ENCODE measurements at regions not wholly inside any gene's neighbourhood (a gene's known extent, or its start where the extent isn't known, plus 50 kb on each side); places are given as distances from the start of the nearest gene placed in this dataset.

GRCh38 chr20:11056414-11056813 lies 382.6 kb upstream of the JAG1 start:
- Histone ChIP-seq H2BK20ac (ENCODE audit: low read depth, low read length) (no peak overlapping the region), H2BK120ac (ENCODE audit: low read depth, low read length) (no peak overlapping the region), H2AFZ (replicated peaks; ENCODE audit: low read length, poor library complexity) (no peak overlapping the region), H3K23ac (ENCODE audit: low read depth, low read length) (no peak overlapping the region), H3K4me2 (ENCODE audit: low read depth, low read length) (no peak overlapping the region), H3K14ac (replicated peaks; ENCODE audit: low read depth, low read length) (no peak overlapping the region), H3K4ac (ENCODE audit: low read depth, low read length) (no peak overlapping the region), H4K5ac (ENCODE audit: low read depth, low read length) (no peak overlapping the region), H4K8ac (ENCODE audit: low read depth in 2 of 2, low read length in 2 of 2) (no peak overlapping the region), H3K9me3 (ENCODE audit: control insufficient read depth, insufficient read depth, low read length) (no peaks in the 10 kb centered on the region), H2AK5ac (ENCODE audit: low read depth, low read length) (no peak overlapping the region), H2AK9ac (replicated peaks; ENCODE audit: low read depth, low read length, poor library complexity) (no peak overlapping the region), H4K91ac (ENCODE audit: insufficient read depth, low read depth, low read length) (no peak overlapping the region), H3K18ac (ENCODE audit: low read depth, low read length) (no peak overlapping the region), H2BK5ac (ENCODE audit: low read depth, low read length, poor library complexity, severe bottlenecking) (no peak overlapping the region), H3K9ac (ENCODE audit: low read depth, low read length) (no peak overlapping the region), H3K56ac (ENCODE audit: extremely low read depth, insufficient read depth, low read length) (no peak overlapping the region), H3K36me3 (ENCODE audit: control insufficient read depth, insufficient read depth, low read length) (no peaks in the 10 kb centered on the region), H3K4me1 (ENCODE audit: control insufficient read depth, insufficient read depth, low read length) (no peaks in the 10 kb centered on the region), H3K4me3 (ENCODE audit: insufficient read depth, low read depth, low read length) (no peak overlapping the region), H3K27ac (ENCODE audit: insufficient read depth, low read length) (no peak overlapping the region), H4K20me1 (ENCODE audit: insufficient read depth, low read length) (no peaks in the 10 kb centered on the region), H2BK15ac (ENCODE audit: low read depth, low read length) (no peak overlapping the region), H3K27me3 (ENCODE audit: control insufficient read depth, insufficient read depth, low read length) (no peaks in the 10 kb centered on the region), H3K9me1 (ENCODE audit: insufficient read depth, low read length) (no peaks in the 10 kb centered on the region), H3K79me1 (ENCODE audit: low read depth in 1 of 2, low read length in 2 of 2) (no peaks in the 10 kb centered on the region)
- CTCF ChIA-PET = no interaction called here
- no peak for DNase-seq
- ATAC-seq (ENCODE audit: low read depth) = no peak
- intact Hi-C loops (cut with micrococcal nuclease) = no loop called here
- dilution Hi-C loops (cut with HindIII; ENCODE audit: low sequenced_read_pairs, unreplicated experiment) = no loop called here
- no CpG with 5 or more reads among the region's 5 CpGs for WGBS, 2 experiments (ENCODE audit: extremely low coverage in 2 of 2, insufficient read length in 1 of 2)
- BruUV-seq (replicated peaks) = no TSS peak
- in situ Hi-C loops (cut with MboI; ENCODE audit: low sequenced_read_pairs) = no loop called here
- POLR2A ChIA-PET (ENCODE audit: unreplicated experiment) = no interaction called here
- TF ChIP-seq NFE2L2 (IDR thresholded peaks at IDR 0.05; ENCODE audit: low read depth, low read length) (no peak), POLR2A (IDR thresholded peaks at IDR 0.05; ENCODE audit: low read depth, low read length) (no peak), RAD21 (IDR thresholded peaks at IDR 0.05; ENCODE audit: low read length) (no peak), MXI1 (IDR thresholded peaks at IDR 0.05; ENCODE audit: borderline replicate concordance, low read depth, low read length) (no peak), MAZ (IDR thresholded peaks at IDR 0.05; ENCODE audit: borderline replicate concordance, low read depth, low read length) (no peak), FOS (IDR thresholded peaks at IDR 0.05; ENCODE audit: low read depth, low read length) (no peak), CHD1 (IDR thresholded peaks at IDR 0.05; ENCODE audit: low read depth, low read length) (no peak), RFX5 (IDR thresholded peaks at IDR 0.05; ENCODE audit: low read depth, low read length) (no peak)
- TF ChIP-seq, protein P1, sequence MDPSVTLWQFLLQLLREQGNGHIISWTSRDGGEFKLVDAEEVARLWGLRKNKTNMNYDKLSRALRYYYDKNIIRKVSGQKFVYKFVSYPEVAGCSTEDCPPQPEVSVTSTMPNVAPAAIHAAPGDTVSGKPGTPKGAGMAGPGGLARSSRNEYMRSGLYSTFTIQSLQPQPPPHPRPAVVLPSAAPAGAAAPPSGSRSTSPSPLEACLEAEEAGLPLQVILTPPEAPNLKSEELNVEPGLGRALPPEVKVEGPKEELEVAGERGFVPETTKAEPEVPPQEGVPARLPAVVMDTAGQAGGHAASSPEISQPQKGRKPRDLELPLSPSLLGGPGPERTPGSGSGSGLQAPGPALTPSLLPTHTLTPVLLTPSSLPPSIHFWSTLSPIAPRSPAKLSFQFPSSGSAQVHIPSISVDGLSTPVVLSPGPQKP (IDR thresholded peaks at IDR 0.05; ENCODE audit: borderline replicate concordance, low read depth, low read length) = no peak
